ENCODE measurements at regions not wholly inside any gene's neighbourhood (a gene's known extent, or its start where the extent isn't known, plus 50 kb on each side); places are given as distances from the start of the nearest gene placed in this dataset.
A peak's percentile ranks its signal among the peaks of the same experiment; 100 is the strongest.

- Histone ChIP-seq H3K4me3 (ENCODE audit: low read depth in 2 of 2, low read length in 2 of 2) (no peak overlapping the region), H3K27ac (ENCODE audit: low read length) (no peak overlapping the region), H3K36me3 (ENCODE audit: control insufficient read depth, insufficient read depth, low read length) (no peaks in the 10 kb centered on the region), H3K9me3 (ENCODE audit: control insufficient read depth, insufficient read depth, low read depth, low read length) (no peaks in the 10 kb centered on the region), H3K27me3 (ENCODE audit: control insufficient read depth, insufficient read depth, low read length) (no peaks in the 10 kb centered on the region), H3K4me1 (ENCODE audit: control insufficient read depth, insufficient read depth, low read length) (peaks cover 4% of the 10 kb centered on the region; the same call in 1 of the 2 replicates)
- in situ Hi-C loops (cut with HindIII; ENCODE audit: low pct_unique_long_range_greater_than_20kb, low sequenced_read_pairs): no loop called here
- TF ChIP-seq TCF7L2 (IDR thresholded peaks at IDR 0.05; ENCODE audit: low read depth, low read length) (no peak), POLR2AphosphoS5 (IDR thresholded peaks at IDR 0.05; ENCODE audit: low read depth, low read length) (no peak), REST (IDR thresholded peaks at IDR 0.05; ENCODE audit: insufficient read depth in 1 of 2, low read depth in 2 of 2, low read length in 1 of 2) (no peak), SIN3A (IDR thresholded peaks at IDR 0.05; ENCODE audit: borderline replicate concordance, insufficient read depth, low read depth, low read length) (no peak)
- TF ChIP-seq, protein P1, sequence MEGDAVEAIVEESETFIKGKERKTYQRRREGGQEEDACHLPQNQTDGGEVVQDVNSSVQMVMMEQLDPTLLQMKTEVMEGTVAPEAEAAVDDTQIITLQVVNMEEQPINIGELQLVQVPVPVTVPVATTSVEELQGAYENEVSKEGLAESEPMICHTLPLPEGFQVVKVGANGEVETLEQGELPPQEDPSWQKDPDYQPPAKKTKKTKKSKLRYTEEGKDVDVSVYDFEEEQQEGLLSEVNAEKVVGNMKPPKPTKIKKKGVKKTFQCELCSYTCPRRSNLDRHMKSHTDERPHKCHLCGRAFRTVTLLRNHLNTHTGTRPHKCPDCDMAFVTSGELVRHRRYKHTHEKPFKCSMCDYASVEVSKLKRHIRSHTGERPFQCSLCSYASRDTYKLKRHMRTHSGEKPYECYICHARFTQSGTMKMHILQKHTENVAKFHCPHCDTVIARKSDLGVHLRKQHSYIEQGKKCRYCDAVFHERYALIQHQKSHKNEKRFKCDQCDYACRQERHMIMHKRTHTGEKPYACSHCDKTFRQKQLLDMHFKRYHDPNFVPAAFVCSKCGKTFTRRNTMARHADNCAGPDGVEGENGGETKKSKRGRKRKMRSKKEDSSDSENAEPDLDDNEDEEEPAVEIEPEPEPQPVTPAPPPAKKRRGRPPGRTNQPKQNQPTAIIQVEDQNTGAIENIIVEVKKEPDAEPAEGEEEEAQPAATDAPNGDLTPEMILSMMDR (IDR thresholded peaks at IDR 0.05): no peak
- DNase-seq (ENCODE audit: low read depth, low spot score) (no peak), ATAC-seq (no peak)
- intact Hi-C loops (cut with micrococcal nuclease; ENCODE audit: unreplicated experiment): no loop called here
- ChIA-PET POLR2A (no interaction called here), CTCF (no interaction called here)
- no TSS peak for BruUV-seq (replicated peaks)
Measured at GRCh38 chr14:65280653-65281052, 131.9 kb upstream of the FUT8 start.

- DNase-seq (ENCODE audit: low read depth, low spot score): no peak
- Histone ChIP-seq H3K4me3 (ENCODE audit: low read depth in 2 of 2, low read length in 2 of 2) (peak overlapping the region; percentile 13 to 53), H3K27me3 (ENCODE audit: control insufficient read depth, insufficient read depth, low read length) (no peaks in the 10 kb centered on the region), H3K9me3 (ENCODE audit: control insufficient read depth, insufficient read depth, low read depth, low read length) (no peaks in the 10 kb centered on the region), H3K4me1 (ENCODE audit: control insufficient read depth, insufficient read depth, low read length) (peaks cover 4% of the 10 kb centered on the region; the same call in 1 of the 2 replicates), H3K27ac (ENCODE audit: low read length) (no peak overlapping the region), H3K36me3 (ENCODE audit: control insufficient read depth, insufficient read depth, low read length) (no peaks in the 10 kb centered on the region)
- CTCF ChIA-PET: no interaction called here
- ATAC-seq: peak; percentile 82
- POLR2A ChIA-PET: interaction anchor here (0.5 kb wide), 1 partner anchor 125 kb away, joined by 7 read pairs; no protein-coding TSS in a partner anchor
- BruUV-seq (replicated peaks): no TSS peak
- intact Hi-C loops (cut with micrococcal nuclease; ENCODE audit: unreplicated experiment) (no loop called here), in situ Hi-C loops (cut with HindIII; ENCODE audit: low pct_unique_long_range_greater_than_20kb, low sequenced_read_pairs) (no loop called here)
- TF ChIP-seq POLR2AphosphoS5 (IDR thresholded peaks at IDR 0.05; ENCODE audit: low read depth, low read length) (no peak), TCF7L2 (IDR thresholded peaks at IDR 0.05; ENCODE audit: low read depth, low read length) (no peak), REST (IDR thresholded peaks at IDR 0.05; ENCODE audit: insufficient read depth in 1 of 2, low read depth in 2 of 2, low read length in 1 of 2) (no peak), SIN3A (IDR thresholded peaks at IDR 0.05; ENCODE audit: borderline replicate concordance, insufficient read depth, low read depth, low read length) (no peak)
- TF ChIP-seq, protein P1 (IDR thresholded peaks at IDR 0.05): no peak
Measured at GRCh38 chr14:65281991-65282895, 130.3 kb upstream of the FUT8 start.

All from Panc1 (cell line).